GM19467 (cell line): ENCODE measurements at regions not wholly inside any gene's neighbourhood (a gene's known extent, or its start where the extent isn't known, plus 50 kb on each side); places are given as distances from the start of the nearest gene placed in this dataset.

Experiments
- ATAC-seq: cut with Tn5 transposase; IDR thresholded peaks from one replicate; pipeline ENCODE4 v1.9.1; 2021; ENCODE audit warnings: mild to moderate bottlenecking, moderate library complexity; ENCODE audit not compliant: unreplicated experiment

- ATAC-seq = no peak
These were observed 134.7 kb upstream of the AKR1E2 start for GRCh38 chr10:4691301-4691700.

- no peak for ATAC-seq
These were observed 137.4 kb upstream of the AKR1E2 start for GRCh38 chr10:4688601-4689000.

- no peak for ATAC-seq
These were observed 137.8 kb upstream of the AKR1E2 start for GRCh38 chr10:4688168-4688567.

GRCh38 chr10:4687397-4687796 lies 138.6 kb upstream of the AKR1E2 start:
- no peak for ATAC-seq

- ATAC-seq = no peak
These were observed 139.4 kb upstream of the AKR1E2 start for GRCh38 chr10:4686644-4686996.

- ATAC-seq = no peak
These were observed 139.9 kb upstream of the AKR1E2 start for GRCh38 chr10:4685904-4686643.

- no peak for ATAC-seq
These were observed 140.5 kb upstream of the AKR1E2 start for GRCh38 chr10:4685491-4685890.

GRCh38 chr10:4684434-4684833 lies 141.6 kb upstream of the AKR1E2 start:
- no peak for ATAC-seq

- ATAC-seq = no peak
These were observed 142.2 kb upstream of the AKR1E2 start for GRCh38 chr10:4683838-4684237.

- ATAC-seq = no peak
These were observed 142.9 kb upstream of the AKR1E2 start for GRCh38 chr10:4683137-4683536.

GRCh38 chr10:4678951-4679671 lies 146.9 kb upstream of the AKR1E2 start:
- ATAC-seq = no peak

GRCh38 chr10:4678023-4678950 lies 147.7 kb upstream of the AKR1E2 start:
- ATAC-seq = no peak

GRCh38 chr10:4677296-4678021 lies 148.5 kb upstream of the AKR1E2 start:
- no peak for ATAC-seq

GRCh38 chr10:4676566-4676965 lies 149.4 kb upstream of the AKR1E2 start:
- no peak for ATAC-seq

GRCh38 chr10:4675808-4676207 lies 150.2 kb upstream of the AKR1E2 start:
- no peak for ATAC-seq

GRCh38 chr10:4673279-4674040 lies 152.5 kb upstream of the AKR1E2 start:
- no peak for ATAC-seq

GRCh38 chr10:4672201-4672600 lies 153.8 kb upstream of the AKR1E2 start:
- ATAC-seq = no peak

GRCh38 chr10:4671451-4672145 lies 154.4 kb upstream of the AKR1E2 start:
- ATAC-seq = no peak

GRCh38 chr10:4670737-4671136 lies 155.3 kb upstream of the AKR1E2 start:
- no peak for ATAC-seq

GRCh38 chr10:4669585-4669984 lies 156.4 kb upstream of the AKR1E2 start:
- no peak for ATAC-seq
